GM19351 (cell line): ENCODE measurements at regions not wholly inside any gene's neighbourhood (a gene's known extent, or its start where the extent isn't known, plus 50 kb on each side); places are given as distances from the start of the nearest gene placed in this dataset.
A peak's percentile ranks its signal among the peaks of the same experiment; 100 is the strongest.
"Not testable (repeated sequence)": the region's sequence is repeated elsewhere in the genome, so short reads cannot be mapped to it uniquely, and the experiment has no call there.

Experiments used
- ATAC-seq: cut with Tn5 transposase; IDR thresholded peaks from one replicate; pipeline ENCODE4 v1.9.1; 2021; ENCODE audit warnings: mild to moderate bottlenecking, moderate library complexity; ENCODE audit not compliant: unreplicated experiment

GRCh38 chr4:156118507-156119220 is 165.0 kb upstream of the CTSO start:
- ATAC-seq = no peak

GRCh38 chr4:156117743-156118142 is 164.1 kb upstream of the CTSO start:
- ATAC-seq = no peak

GRCh38 chr4:156116991-156117390 is 163.3 kb upstream of the CTSO start:
- ATAC-seq = no peak

- ATAC-seq = peak; percentile 46
Measured at GRCh38 chr4:156113138-156113765, 159.6 kb upstream of the CTSO start.

GRCh38 chr4:156111686-156112085 is 158.0 kb upstream of the CTSO start:
- no peak for ATAC-seq

- ATAC-seq = peak; percentile 66
Measured at GRCh38 chr4:156109943-156110900, 156.6 kb upstream of the CTSO start.

GRCh38 chr4:156109087-156109486 is 155.4 kb upstream of the CTSO start:
- not testable (repeated sequence) for ATAC-seq

GRCh38 chr4:156103311-156103710 is 149.6 kb upstream of the CTSO start:
- no peak for ATAC-seq

GRCh38 chr4:156102411-156102810 is 148.7 kb upstream of the CTSO start:
- no peak for ATAC-seq

GRCh38 chr4:156101571-156101970 is 147.9 kb upstream of the CTSO start:
- no peak for ATAC-seq

GRCh38 chr4:156100651-156101050 is 147.0 kb upstream of the CTSO start:
- no peak for ATAC-seq

- ATAC-seq = no peak
Measured at GRCh38 chr4:156098805-156099204, 145.1 kb upstream of the CTSO start.

GRCh38 chr4:156085100-156085499 is 131.4 kb upstream of the CTSO start:
- ATAC-seq = no peak

GRCh38 chr4:156084373-156084772 is 130.7 kb upstream of the CTSO start:
- ATAC-seq = no peak

GRCh38 chr4:156073976-156074375 is 120.3 kb upstream of the CTSO start:
- no peak for ATAC-seq

GRCh38 chr4:156060661-156061060 is 107.0 kb upstream of the CTSO start:
- no peak for ATAC-seq

GRCh38 chr4:156053174-156053573 is 99.5 kb upstream of the CTSO start:
- no peak for ATAC-seq

- no peak for ATAC-seq
Measured at GRCh38 chr4:156052116-156052515, 98.5 kb upstream of the CTSO start.

GRCh38 chr4:156038772-156039171 is 85.1 kb upstream of the CTSO start:
- ATAC-seq = no peak

- ATAC-seq = no peak
Measured at GRCh38 chr4:156036496-156036895, 82.8 kb upstream of the CTSO start.

GRCh38 chr4:156029691-156030090 is 76.0 kb upstream of the CTSO start:
- ATAC-seq = no peak

GRCh38 chr4:156021298-156021697 is 67.6 kb upstream of the CTSO start:
- ATAC-seq = no peak
